ENCODE measurements at regions not wholly inside any gene's neighbourhood (a gene's known extent, or its start where the extent isn't known, plus 50 kb on each side); places are given as distances from the start of the nearest gene placed in this dataset.
"Not testable (repeated sequence)": the region's sequence is repeated elsewhere in the genome, so short reads cannot be mapped to it uniquely, and the experiment has no call there.

GRCh38 chr16:18263046-18263445 is 73.5 kb downstream of the NPIPA8 start:
- not testable (repeated sequence) for DNase-seq (ENCODE audit: low read depth)

GRCh38 chr16:18261848-18262247 is 74.7 kb downstream of the NPIPA8 start:
- not testable (repeated sequence) for DNase-seq (ENCODE audit: low read depth)

GRCh38 chr16:18259496-18260176 is 76.9 kb downstream of the NPIPA8 start:
- not testable (repeated sequence) for DNase-seq (ENCODE audit: low read depth)

- DNase-seq (ENCODE audit: low read depth) = not testable (repeated sequence)
These were observed 83.6 kb downstream of the NPIPA8 start for GRCh38 chr16:18252943-18253342.

- DNase-seq (ENCODE audit: low read depth) = not testable (repeated sequence)
These were observed 106.0 kb downstream of the NPIPA8 start for GRCh38 chr16:18230505-18230904.

- not testable (repeated sequence) for DNase-seq (ENCODE audit: low read depth)
These were observed 114.2 kb downstream of the NPIPA8 start for GRCh38 chr16:18222054-18223009.

GRCh38 chr16:18217741-18218140 is 118.8 kb downstream of the NPIPA8 start:
- not testable (repeated sequence) for DNase-seq (ENCODE audit: low read depth)

GRCh38 chr16:18216814-18217213 is 119.7 kb downstream of the NPIPA8 start:
- DNase-seq (ENCODE audit: low read depth) = not testable (repeated sequence)

GRCh38 chr16:18213810-18214209 is 122.7 kb downstream of the NPIPA8 start:
- not testable (repeated sequence) for DNase-seq (ENCODE audit: low read depth)

- DNase-seq (ENCODE audit: low read depth) = not testable (repeated sequence)
These were observed 125.0 kb downstream of the NPIPA8 start for GRCh38 chr16:18211505-18211904.

GRCh38 chr16:18204786-18205185 is 131.8 kb downstream of the NPIPA8 start:
- not testable (repeated sequence) for DNase-seq (ENCODE audit: low read depth)

GRCh38 chr16:18204309-18204708 is 132.2 kb downstream of the NPIPA8 start:
- DNase-seq (ENCODE audit: low read depth) = not testable (repeated sequence)

- DNase-seq (ENCODE audit: low read depth) = not testable (repeated sequence)
These were observed 135.0 kb downstream of the NPIPA8 start for GRCh38 chr16:18201511-18201910.

GRCh38 chr16:18192389-18192788 is 144.1 kb downstream of the NPIPA8 start:
- not testable (repeated sequence) for DNase-seq (ENCODE audit: low read depth)

- not testable (repeated sequence) for DNase-seq (ENCODE audit: low read depth)
These were observed 146.4 kb downstream of the NPIPA8 start for GRCh38 chr16:18190179-18190578.

GRCh38 chr16:18184755-18185154 is 151.8 kb downstream of the NPIPA8 start:
- DNase-seq (ENCODE audit: low read depth) = not testable (repeated sequence)

- DNase-seq (ENCODE audit: low read depth) = not testable (repeated sequence)
These were observed 155.5 kb downstream of the NPIPA8 start for GRCh38 chr16:18181028-18181427.

GRCh38 chr16:18173945-18174497 is 162.5 kb downstream of the NPIPA8 start:
- not testable (repeated sequence) for DNase-seq (ENCODE audit: low read depth)

GRCh38 chr16:18162293-18162692 is 174.2 kb downstream of the NPIPA8 start:
- DNase-seq (ENCODE audit: low read depth) = not testable (repeated sequence)

GRCh38 chr16:18161224-18161623 is 175.3 kb downstream of the NPIPA8 start:
- not testable (repeated sequence) for DNase-seq (ENCODE audit: low read depth)

GRCh38 chr16:18159185-18159584 is 177.4 kb downstream of the NPIPA8 start:
- DNase-seq (ENCODE audit: low read depth) = not testable (repeated sequence)

GRCh38 chr16:18157854-18158253 is 178.7 kb downstream of the NPIPA8 start:
- not testable (repeated sequence) for DNase-seq (ENCODE audit: low read depth)

Data from non-pigmented ciliary epithelial cell (primary cell).